GM21367 (cell line): ENCODE measurements at regions not wholly inside any gene's neighbourhood (a gene's known extent, or its start where the extent isn't known, plus 50 kb on each side); places are given as distances from the start of the nearest gene placed in this dataset.

ENCODE experiments used
- ATAC-seq: cut with Tn5 transposase; IDR thresholded peaks from one replicate; pipeline ENCODE4 v1.9.1; 2021; ENCODE audit not compliant: unreplicated experiment

- ATAC-seq = no peak
Measured at GRCh38 chr15:69652751-69653305, 200.2 kb downstream of the RPLP1 start.

GRCh38 chr15:69653306-69653705 is 200.7 kb downstream of the RPLP1 start:
- ATAC-seq = no peak

GRCh38 chr15:69653846-69654245 is 201.2 kb downstream of the RPLP1 start:
- no peak for ATAC-seq

DNA sequence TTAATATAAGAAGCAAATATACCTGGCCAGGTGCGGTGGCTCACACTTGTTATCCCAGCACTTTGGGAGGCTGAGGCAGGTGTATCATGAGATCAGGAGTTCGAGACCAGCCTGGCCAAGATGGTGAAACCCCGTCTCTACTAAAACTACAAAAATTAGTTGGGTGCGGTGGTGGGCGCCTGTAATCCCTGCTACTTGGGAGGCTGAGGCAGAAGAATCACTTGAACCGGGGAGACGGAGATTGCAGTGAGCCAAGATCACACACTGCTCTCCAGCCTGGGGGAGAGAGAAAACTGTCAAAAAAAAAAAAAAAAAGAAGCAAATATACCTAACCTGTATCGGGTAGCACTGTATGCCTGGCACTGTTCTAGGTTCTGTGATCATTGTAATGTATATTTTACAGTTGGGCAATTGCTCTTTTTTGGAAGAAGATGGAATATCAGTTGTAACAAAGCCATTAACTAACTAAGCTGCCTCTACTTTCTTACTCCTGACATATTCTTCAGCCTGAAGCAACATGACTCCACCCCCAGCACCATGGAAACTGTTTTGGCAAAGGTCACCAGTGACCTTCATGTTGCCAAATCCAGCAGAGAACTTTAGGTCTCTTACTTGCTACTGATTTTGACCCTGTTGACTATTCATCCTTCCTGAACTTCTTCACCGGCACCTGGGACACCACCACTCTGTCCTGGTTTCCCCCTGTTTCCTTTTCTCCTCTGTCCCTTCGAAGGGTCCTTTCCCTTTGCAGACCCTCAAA is 203.8 kb downstream of the RPLP1 start:
- ATAC-seq = no peak

DNA sequence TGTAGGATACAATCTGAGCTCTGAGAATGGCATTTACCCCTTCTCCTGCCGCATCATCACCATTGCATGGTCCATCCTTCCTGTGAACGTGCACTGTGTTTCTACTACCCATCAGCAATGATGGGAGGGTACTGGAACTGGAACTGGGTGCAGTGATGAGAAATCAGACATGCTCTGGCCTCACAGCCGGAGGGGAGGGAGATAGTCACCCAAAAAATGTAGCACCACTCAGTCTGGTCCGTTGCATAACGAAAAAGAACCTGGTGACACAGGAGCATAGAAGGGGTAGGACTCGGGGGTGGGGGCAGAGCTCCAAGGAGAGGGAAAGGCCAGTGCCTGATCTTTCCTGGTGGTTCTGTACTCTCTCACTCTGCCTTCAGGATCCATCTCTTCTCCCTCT is 205.0 kb downstream of the RPLP1 start:
- no peak for ATAC-seq

GRCh38 chr15:69658411-69658945 is 205.9 kb downstream of the RPLP1 start:
- no peak for ATAC-seq

DNA sequence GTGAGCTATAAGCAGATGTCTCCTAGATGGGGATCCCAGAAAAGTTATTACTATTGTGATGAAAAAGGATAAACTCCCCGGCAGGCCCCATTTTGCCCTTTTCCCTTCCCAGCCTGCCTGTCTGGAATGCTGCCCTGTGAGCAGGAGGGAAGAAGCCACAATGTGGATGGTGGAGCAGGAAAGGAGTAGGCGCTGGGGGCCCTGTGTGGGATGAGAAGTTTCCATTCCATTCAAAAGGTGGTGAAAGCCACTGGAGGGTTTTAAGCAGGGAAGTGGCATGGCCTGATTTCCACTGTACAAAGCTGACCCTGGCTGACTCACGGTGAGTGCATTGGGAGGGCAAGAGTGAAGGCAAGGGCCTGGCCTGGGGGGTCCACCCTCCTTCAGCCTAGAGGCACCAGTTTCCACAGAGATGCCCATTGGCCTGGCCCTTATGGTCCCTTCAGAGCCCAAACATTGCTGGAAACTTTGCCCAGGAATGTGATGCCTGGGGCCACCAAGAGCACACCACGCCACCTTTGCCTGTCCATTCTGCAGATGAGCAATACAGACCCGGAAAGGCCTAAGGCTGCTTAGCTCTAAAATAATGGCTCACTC is 206.9 kb downstream of the RPLP1 start:
- no peak for ATAC-seq

- no peak for ATAC-seq
Measured at GRCh38 chr15:69660114-69660513, 207.5 kb downstream of the RPLP1 start.

GRCh38 chr15:69660658-69661405 is 208.2 kb downstream of the RPLP1 start:
- ATAC-seq = no peak

- ATAC-seq = no peak
Measured at GRCh38 chr15:69661446-69661845, 208.8 kb downstream of the RPLP1 start.

DNA sequence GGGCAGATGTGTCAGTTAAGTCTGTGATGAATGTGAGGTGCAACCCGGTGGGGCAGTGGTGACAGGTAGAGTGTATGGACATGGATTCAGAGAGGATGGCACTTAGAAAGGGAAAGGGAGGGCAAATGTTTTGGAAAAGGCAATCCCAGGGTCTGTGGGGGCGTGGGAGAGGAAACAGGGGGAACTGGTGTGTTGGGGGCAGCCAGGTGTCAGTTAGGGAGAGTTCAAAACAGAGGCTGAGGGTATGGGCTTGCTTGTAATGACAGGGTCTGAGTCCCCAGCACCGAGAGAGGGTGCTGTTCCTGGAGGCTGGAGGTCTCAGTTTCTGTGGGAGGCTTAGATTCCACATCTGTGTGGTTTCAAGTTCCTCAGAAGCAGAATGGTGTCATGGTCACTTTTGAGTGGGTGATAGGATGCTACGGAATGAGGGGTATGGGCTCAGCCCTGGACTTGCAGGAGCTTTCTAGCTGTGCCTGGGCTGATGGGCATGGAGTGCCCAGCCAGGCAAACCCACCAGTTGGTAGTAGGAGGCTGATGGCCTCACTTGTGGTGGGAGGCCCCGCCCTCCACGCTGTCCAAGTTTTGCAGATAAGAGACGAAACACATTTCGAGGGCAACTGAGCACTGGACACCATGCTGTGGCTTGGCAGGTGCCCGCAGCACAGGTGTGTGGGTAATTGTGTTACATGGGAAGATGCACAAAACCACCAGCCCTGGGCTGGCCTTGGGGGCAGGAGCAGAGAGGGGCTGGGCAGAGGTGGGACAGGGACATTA is 209.4 kb downstream of the RPLP1 start:
- no peak for ATAC-seq

DNA sequence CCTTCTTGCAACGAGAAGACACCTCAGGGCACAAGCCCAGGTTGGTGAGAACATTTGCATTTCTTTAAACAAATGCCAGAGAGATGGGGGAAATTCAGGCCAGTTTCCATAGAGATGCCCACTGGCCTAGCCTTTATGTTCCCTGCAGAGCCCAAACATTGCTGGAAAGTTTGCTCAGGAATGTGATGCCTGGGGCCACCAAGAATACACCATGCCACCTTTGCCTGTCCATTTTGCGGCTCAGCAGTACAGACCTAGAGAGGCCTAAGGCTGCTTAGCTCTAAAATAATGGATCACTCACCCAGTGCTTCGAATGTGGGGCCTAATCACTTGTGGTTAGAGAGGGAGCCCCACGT is 210.0 kb downstream of the RPLP1 start:
- ATAC-seq = no peak

DNA sequence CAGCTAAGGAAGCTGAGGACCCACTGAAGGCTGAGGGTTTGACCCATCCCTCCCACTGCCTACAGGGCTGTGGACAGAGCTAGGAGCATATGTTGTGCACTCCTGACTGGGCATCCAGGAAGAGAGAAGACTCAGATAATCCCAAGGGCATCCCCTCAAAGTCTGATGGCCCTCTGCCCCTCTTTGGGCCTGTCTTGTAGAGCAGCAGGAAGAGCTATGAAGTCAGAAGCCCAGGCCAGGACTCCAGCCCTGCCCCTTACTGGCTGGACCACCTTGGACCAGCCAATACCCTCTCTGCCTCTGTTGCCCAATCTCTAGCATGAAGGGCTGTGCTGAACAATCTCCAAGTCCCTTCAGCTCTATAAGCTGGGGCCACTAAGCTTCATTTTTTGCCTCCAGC is 210.8 kb downstream of the RPLP1 start:
- ATAC-seq = no peak

- ATAC-seq = no peak
Measured at GRCh38 chr15:69663982-69664381, 211.4 kb downstream of the RPLP1 start.

DNA sequence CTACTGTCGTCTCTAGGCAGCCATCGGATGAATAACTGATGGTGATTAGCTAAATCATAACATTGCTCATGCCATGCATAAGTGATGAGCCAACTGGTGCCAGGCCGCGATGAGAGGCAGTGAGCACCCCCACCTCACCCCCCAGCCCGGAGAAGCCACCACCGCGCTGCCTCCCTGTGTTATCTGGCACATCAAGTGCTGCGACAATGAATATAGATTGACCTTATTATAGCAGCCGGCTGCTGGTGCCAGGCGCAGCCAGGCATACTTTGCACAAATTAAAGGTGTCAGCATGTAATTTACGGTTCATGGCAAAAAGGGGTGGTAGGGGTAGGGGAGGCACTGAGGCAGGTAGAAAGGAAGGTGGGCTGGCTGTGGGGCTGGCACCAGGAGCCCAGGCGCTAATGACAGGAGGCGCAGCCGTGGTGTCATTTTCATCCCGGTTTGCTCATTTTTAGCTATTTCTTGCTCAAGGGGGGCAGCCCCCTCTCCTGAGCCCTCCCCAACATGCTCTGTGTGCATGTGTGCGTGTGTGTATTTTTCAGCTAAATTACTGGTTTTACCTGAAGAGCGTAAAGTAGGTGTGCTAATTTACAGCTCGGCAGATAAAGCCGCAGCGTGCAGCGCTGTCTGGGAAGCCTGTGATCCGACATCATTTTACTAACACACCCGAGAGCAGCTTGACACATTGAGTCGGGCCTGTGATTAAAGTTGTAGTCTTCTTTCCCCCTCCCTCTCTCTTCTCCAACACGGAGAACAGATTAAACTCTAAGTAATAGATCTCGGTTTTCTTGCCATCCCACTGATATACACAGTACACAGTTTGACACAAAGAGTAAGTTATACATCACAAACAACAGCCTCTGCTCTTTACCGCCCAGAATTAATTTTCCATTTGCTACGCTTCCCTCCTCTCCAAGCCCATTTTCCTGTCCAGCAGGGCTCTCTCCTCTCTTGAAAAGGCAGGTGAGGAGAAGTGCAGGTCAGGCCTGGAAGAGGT is 212.3 kb downstream of the RPLP1 start:
- no peak for ATAC-seq

DNA sequence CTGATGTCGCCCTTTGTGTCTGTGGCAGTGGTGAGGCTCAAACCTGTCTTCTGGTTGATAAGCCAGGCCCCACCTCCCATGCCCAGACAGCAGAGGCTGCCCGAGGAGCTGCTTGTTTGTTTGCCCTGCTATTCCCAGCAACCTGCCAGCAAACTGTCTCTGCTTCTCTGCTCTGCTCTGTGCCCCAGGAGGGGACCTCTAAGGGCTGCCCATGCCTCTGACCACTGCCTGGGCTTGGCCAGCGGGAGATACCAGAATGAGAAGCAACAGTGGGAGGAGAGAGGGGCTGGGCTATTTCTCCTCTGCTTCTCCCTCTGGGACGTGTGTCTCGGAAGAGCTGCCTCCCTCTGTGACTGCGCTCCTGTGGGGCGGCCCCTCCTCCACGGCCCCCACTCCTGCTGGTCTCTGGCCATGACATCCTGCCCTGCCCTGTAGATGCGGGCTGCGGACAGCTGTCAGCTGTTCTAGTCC is 213.1 kb downstream of the RPLP1 start:
- ATAC-seq = no peak

DNA sequence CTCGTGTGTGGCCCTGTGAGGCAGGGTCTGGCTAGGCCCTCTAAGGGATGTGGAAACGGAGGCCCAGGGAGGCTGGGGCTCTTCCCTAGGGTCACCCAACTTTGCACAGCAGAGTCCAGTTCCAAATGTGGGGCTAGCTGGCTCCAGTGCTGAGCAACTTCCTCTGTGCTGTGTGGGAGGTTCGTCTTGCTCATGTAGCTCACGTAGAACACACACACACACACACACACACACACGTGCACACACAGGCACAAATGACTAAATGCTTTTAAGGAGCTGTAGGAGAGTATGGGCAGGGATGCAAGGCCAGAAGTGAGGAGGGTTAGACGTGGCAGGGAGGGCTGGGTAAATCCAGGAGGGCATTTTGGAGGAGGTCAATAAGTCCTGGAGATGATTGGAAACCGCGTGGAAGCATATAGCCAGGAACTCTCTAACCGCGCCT is 213.8 kb downstream of the RPLP1 start:
- ATAC-seq = no peak

DNA sequence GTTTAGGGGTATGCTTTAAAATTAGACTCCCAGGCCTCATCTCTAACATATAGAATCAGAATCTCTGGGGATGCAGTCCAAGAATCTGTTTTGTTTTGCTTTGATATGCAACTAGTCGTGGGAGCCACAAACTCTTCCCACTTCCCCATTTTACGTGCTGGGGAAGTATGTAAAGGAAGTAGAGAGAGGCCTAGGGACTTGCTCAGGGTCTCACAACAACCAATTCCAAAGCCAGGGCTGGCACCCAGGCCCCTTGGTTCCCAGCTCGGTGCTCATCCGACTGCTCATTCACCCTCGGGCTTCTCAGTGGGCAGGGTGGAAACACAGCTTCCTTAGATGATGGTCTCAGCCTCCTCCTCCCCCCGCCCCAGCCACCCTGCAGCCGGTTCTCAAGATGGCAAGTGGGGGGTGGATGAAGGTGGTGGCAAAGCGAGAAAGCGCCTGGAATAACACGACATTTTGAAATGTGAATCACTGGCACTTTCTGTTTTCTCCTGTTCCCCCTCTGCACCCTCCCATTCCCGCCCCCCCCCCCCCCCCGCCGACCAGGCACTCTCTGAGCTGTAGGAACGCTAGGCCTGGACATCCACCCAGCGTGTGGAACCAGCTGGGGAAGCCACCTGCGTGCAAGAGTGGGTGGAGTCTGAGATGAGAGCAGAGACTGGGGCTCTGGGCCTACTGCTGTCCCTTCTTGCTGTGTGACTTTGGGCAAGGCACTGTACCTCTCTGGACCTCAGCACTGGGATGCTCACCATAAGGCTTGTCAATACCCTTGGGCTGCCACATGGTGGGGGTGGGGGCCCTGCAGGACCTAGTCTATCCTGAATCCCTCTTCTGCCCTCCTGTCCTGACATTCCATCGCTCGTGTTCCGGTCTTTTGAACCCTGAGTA is 214.5 kb downstream of the RPLP1 start:
- ATAC-seq = no peak
